GM18861 (cell line): ENCODE measurements at regions not wholly inside any gene's neighbourhood (a gene's known extent, or its start where the extent isn't known, plus 50 kb on each side); places are given as distances from the start of the nearest gene placed in this dataset.

Experiments
- ATAC-seq: cut with Tn5 transposase; IDR thresholded peaks from one replicate; pipeline ENCODE4 v1.9.1; 2021; ENCODE audit not compliant: unreplicated experiment

- no peak for ATAC-seq
These were observed 357.9 kb upstream of the KIF2A start for GRCh38 chr5:61948151-61948550.

- ATAC-seq, result no peak
These were observed 356.8 kb upstream of the KIF2A start for GRCh38 chr5:61949054-61949678.

GRCh38 chr5:61949679-61950435, 356.1 kb upstream of the KIF2A start:
- no peak for ATAC-seq

- ATAC-seq, result no peak
These were observed 354.7 kb upstream of the KIF2A start for GRCh38 chr5:61951295-61951694.

GRCh38 chr5:61953913-61954312, 352.1 kb upstream of the KIF2A start:
- ATAC-seq, result no peak

GRCh38 chr5:61964201-61964600, 341.8 kb upstream of the KIF2A start:
- no peak for ATAC-seq

- no peak for ATAC-seq
These were observed 340.9 kb upstream of the KIF2A start for GRCh38 chr5:61965069-61965468.

GRCh38 chr5:61965490-61965889, 340.5 kb upstream of the KIF2A start:
- ATAC-seq, result no peak

GRCh38 chr5:61966296-61966955, 339.6 kb upstream of the KIF2A start:
- ATAC-seq, result no peak

- ATAC-seq, result no peak
These were observed 339.0 kb upstream of the KIF2A start for GRCh38 chr5:61966997-61967396.

- no peak for ATAC-seq
These were observed 338.3 kb upstream of the KIF2A start for GRCh38 chr5:61967681-61968080.

GRCh38 chr5:61969347-61969746, 336.7 kb upstream of the KIF2A start:
- ATAC-seq, result no peak

GRCh38 chr5:61969755-61970154, 336.3 kb upstream of the KIF2A start:
- no peak for ATAC-seq

- ATAC-seq, result no peak
These were observed 335.8 kb upstream of the KIF2A start for GRCh38 chr5:61970218-61970617.

- no peak for ATAC-seq
These were observed 331.3 kb upstream of the KIF2A start for GRCh38 chr5:61974680-61975079.

- ATAC-seq, result no peak
These were observed 324.1 kb upstream of the KIF2A start for GRCh38 chr5:61981886-61982285.

GRCh38 chr5:61991430-61991829, 314.6 kb upstream of the KIF2A start:
- no peak for ATAC-seq

- no peak for ATAC-seq
These were observed 314.1 kb upstream of the KIF2A start for GRCh38 chr5:61991866-61992265.

- no peak for ATAC-seq
These were observed 312.6 kb upstream of the KIF2A start for GRCh38 chr5:61993295-61993927.

GRCh38 chr5:61994171-61994570, 311.8 kb upstream of the KIF2A start:
- no peak for ATAC-seq

- ATAC-seq, result no peak
These were observed 310.5 kb upstream of the KIF2A start for GRCh38 chr5:61995486-61995885.

GRCh38 chr5:61999371-61999770, 306.6 kb upstream of the KIF2A start:
- no peak for ATAC-seq
